ENCODE measurements at regions not wholly inside any gene's neighbourhood (a gene's known extent, or its start where the extent isn't known, plus 50 kb on each side); places are given as distances from the start of the nearest gene placed in this dataset.

- Histone ChIP-seq H3K4me1 (ENCODE audit: control insufficient read depth, insufficient read depth, low read length, poor library complexity, severe bottlenecking) (no peaks in the 10 kb centered on the region), H3K27me3 (replicated peaks; ENCODE audit: control insufficient read depth, insufficient read depth, low read length, poor library complexity, severe bottlenecking) (no peaks in the 10 kb centered on the region), H3K4me3 (ENCODE audit: insufficient read depth, low read depth, low read length, poor library complexity, severe bottlenecking) (no peak overlapping the region), H3K9me3 (ENCODE audit: control insufficient read depth, low read length) (no peaks in the 10 kb centered on the region), H3K27ac (ENCODE audit: insufficient read depth, low read length, poor library complexity, severe bottlenecking) (no peak overlapping the region), H3K36me3 (ENCODE audit: control insufficient read depth, insufficient read depth, low read length) (no peaks in the 10 kb centered on the region)
- no peak for DNase-seq
Observed at GRCh38 chr9:104980039-104980654, 52.2 kb upstream of the ABCA1 start.

DNA sequence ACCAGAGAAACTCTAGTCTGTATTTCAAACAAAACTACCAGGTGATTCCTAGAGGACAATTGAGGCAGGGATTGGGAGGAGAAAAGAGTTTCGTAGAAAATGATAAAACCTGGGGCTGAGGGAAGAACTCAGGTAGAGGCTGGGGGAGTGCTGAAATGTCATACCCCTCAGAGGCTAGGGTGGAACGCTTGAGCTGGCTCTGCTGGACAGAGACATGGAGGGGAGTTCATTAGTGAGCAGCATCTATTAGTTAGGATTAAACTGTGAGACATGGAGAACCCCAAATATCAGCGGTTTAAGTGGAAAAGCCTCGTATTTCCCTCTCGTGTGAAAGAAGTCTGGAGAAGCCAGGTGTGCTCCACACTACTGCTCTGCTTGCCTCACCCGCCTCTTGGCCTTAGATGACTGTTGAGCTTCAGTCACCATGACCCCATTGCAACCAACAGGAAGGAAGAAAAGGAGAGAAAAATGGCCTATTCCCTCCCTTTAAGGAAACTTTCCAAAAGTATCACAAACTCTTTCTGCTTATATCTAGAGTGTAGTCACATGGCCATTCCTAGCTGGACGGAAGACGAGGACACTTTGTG is 53.7 kb upstream of the ABCA1 start:
- H3K4me3 ChIP-seq (ENCODE audit: insufficient read depth, low read depth, low read length, poor library complexity, severe bottlenecking), result no peak overlapping the region
- no peaks in the 10 kb centered on the region for H3K9me3 ChIP-seq (ENCODE audit: control insufficient read depth, low read length)
- no peaks in the 10 kb centered on the region for H3K27me3 ChIP-seq (replicated peaks; ENCODE audit: control insufficient read depth, insufficient read depth, low read length, poor library complexity, severe bottlenecking)
- no peak for DNase-seq
- H3K36me3 ChIP-seq (ENCODE audit: control insufficient read depth, insufficient read depth, low read length), result no peaks in the 10 kb centered on the region
- no peak overlapping the region for H3K27ac ChIP-seq (ENCODE audit: insufficient read depth, low read length, poor library complexity, severe bottlenecking)
- no peaks in the 10 kb centered on the region for H3K4me1 ChIP-seq (ENCODE audit: control insufficient read depth, insufficient read depth, low read length, poor library complexity, severe bottlenecking)

GRCh38 chr9:104982543-104982942 is 54.6 kb upstream of the ABCA1 start:
- Histone ChIP-seq H3K9me3 (ENCODE audit: control insufficient read depth, low read length) (no peaks in the 10 kb centered on the region), H3K4me3 (ENCODE audit: insufficient read depth, low read depth, low read length, poor library complexity, severe bottlenecking) (no peak overlapping the region), H3K27me3 (replicated peaks; ENCODE audit: control insufficient read depth, insufficient read depth, low read length, poor library complexity, severe bottlenecking) (no peaks in the 10 kb centered on the region), H3K36me3 (ENCODE audit: control insufficient read depth, insufficient read depth, low read length) (no peaks in the 10 kb centered on the region), H3K4me1 (ENCODE audit: control insufficient read depth, insufficient read depth, low read length, poor library complexity, severe bottlenecking) (no peaks in the 10 kb centered on the region), H3K27ac (ENCODE audit: insufficient read depth, low read length, poor library complexity, severe bottlenecking) (no peak overlapping the region)
- DNase-seq, result no peak

DNA sequence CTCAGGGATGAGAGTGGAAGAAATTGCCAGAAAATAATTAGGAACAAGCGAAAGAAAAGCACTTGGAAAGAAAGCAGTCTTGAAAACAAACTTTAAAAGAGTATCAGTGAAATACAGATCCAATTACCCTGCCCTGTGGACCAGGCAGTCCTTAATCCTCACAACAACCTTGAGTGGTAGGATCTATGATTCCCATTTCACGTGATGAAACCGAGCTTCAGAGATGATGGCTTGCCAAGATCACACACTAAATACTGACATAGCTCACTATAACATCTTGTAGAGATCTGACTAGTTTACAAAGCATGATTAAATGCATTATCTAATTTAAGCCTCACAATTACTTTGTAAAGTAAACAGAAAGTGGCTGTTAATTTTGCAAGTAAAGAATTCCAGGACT is 55.5 kb upstream of the ABCA1 start:
- no peak for DNase-seq
- H3K9me3 ChIP-seq (ENCODE audit: control insufficient read depth, low read length), result no peaks in the 10 kb centered on the region
- no peaks in the 10 kb centered on the region for H3K27me3 ChIP-seq (replicated peaks; ENCODE audit: control insufficient read depth, insufficient read depth, low read length, poor library complexity, severe bottlenecking)
- H3K4me3 ChIP-seq (ENCODE audit: insufficient read depth, low read depth, low read length, poor library complexity, severe bottlenecking), result no peak overlapping the region
- H3K4me1 ChIP-seq (ENCODE audit: control insufficient read depth, insufficient read depth, low read length, poor library complexity, severe bottlenecking), result no peaks in the 10 kb centered on the region
- H3K27ac ChIP-seq (ENCODE audit: insufficient read depth, low read length, poor library complexity, severe bottlenecking), result no peak overlapping the region
- no peaks in the 10 kb centered on the region for H3K36me3 ChIP-seq (ENCODE audit: control insufficient read depth, insufficient read depth, low read length)

- Histone ChIP-seq H3K4me3 (ENCODE audit: insufficient read depth, low read depth, low read length, poor library complexity, severe bottlenecking) (no peak overlapping the region), H3K4me1 (ENCODE audit: control insufficient read depth, insufficient read depth, low read length, poor library complexity, severe bottlenecking) (no peaks in the 10 kb centered on the region), H3K27ac (ENCODE audit: insufficient read depth, low read length, poor library complexity, severe bottlenecking) (no peak overlapping the region), H3K36me3 (ENCODE audit: control insufficient read depth, insufficient read depth, low read length) (no peaks in the 10 kb centered on the region), H3K27me3 (replicated peaks; ENCODE audit: control insufficient read depth, insufficient read depth, low read length, poor library complexity, severe bottlenecking) (no peaks in the 10 kb centered on the region), H3K9me3 (ENCODE audit: control insufficient read depth, low read length) (no peaks in the 10 kb centered on the region)
- DNase-seq, result no peak
Observed at GRCh38 chr9:104984121-104984520, 56.2 kb upstream of the ABCA1 start.

DNA sequence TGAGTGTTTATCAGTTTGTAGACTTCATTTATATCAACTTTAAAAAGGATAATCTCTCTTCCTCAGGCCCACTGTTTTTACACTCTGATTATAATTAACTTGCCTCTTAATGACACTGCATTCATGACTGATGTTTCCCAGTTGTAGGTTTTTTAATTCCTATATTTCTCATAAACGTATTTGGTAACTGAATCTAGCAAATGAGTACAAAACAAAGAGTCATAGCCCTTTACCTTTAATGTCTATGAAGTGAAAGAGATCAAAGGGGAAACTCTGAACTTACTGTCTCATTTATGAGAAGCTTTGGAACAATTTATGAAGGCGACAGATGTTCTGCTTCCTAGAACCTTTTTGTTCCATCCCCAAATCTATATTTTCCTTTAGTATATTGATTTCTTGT is 56.6 kb upstream of the ABCA1 start:
- DNase-seq, result no peak
- Histone ChIP-seq H3K9me3 (ENCODE audit: control insufficient read depth, low read length) (no peaks in the 10 kb centered on the region), H3K4me1 (ENCODE audit: control insufficient read depth, insufficient read depth, low read length, poor library complexity, severe bottlenecking) (no peaks in the 10 kb centered on the region), H3K36me3 (ENCODE audit: control insufficient read depth, insufficient read depth, low read length) (no peaks in the 10 kb centered on the region), H3K4me3 (ENCODE audit: insufficient read depth, low read depth, low read length, poor library complexity, severe bottlenecking) (no peak overlapping the region), H3K27me3 (replicated peaks; ENCODE audit: control insufficient read depth, insufficient read depth, low read length, poor library complexity, severe bottlenecking) (no peaks in the 10 kb centered on the region), H3K27ac (ENCODE audit: insufficient read depth, low read length, poor library complexity, severe bottlenecking) (no peak overlapping the region)

- DNase-seq, result no peak
- H3K27ac ChIP-seq (ENCODE audit: insufficient read depth, low read length, poor library complexity, severe bottlenecking), result no peak overlapping the region
- no peaks in the 10 kb centered on the region for H3K4me1 ChIP-seq (ENCODE audit: control insufficient read depth, insufficient read depth, low read length, poor library complexity, severe bottlenecking)
- no peaks in the 10 kb centered on the region for H3K27me3 ChIP-seq (replicated peaks; ENCODE audit: control insufficient read depth, insufficient read depth, low read length, poor library complexity, severe bottlenecking)
- H3K4me3 ChIP-seq (ENCODE audit: insufficient read depth, low read depth, low read length, poor library complexity, severe bottlenecking), result no peak overlapping the region
- H3K36me3 ChIP-seq (ENCODE audit: control insufficient read depth, insufficient read depth, low read length), result no peaks in the 10 kb centered on the region
- H3K9me3 ChIP-seq (ENCODE audit: control insufficient read depth, low read length), result no peaks in the 10 kb centered on the region
Observed at GRCh38 chr9:104984948-104985347, 57.0 kb upstream of the ABCA1 start.

DNA sequence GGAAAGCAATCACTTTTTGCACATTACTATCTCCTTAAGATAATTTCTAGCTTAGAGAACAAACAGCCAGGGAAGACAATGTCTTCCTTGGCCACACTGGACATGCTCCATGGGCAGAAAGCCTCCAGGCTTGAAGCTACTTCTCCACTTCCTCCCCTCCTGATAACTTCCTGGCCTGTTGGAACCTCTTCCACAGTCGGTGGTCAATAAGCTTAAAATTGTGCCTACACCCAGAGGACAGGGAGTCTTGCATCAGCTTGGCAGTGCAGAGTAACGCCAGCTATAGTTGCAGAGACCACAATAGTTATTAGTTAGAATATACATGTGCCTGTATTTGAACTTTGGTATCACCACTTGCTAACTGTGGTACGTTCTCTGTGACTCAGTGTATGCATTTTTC is 58.1 kb upstream of the ABCA1 start:
- Histone ChIP-seq H3K27me3 (replicated peaks; ENCODE audit: control insufficient read depth, insufficient read depth, low read length, poor library complexity, severe bottlenecking) (no peaks in the 10 kb centered on the region), H3K36me3 (ENCODE audit: control insufficient read depth, insufficient read depth, low read length) (no peaks in the 10 kb centered on the region), H3K9me3 (ENCODE audit: control insufficient read depth, low read length) (no peaks in the 10 kb centered on the region), H3K4me3 (ENCODE audit: insufficient read depth, low read depth, low read length, poor library complexity, severe bottlenecking) (no peak overlapping the region), H3K27ac (ENCODE audit: insufficient read depth, low read length, poor library complexity, severe bottlenecking) (no peak overlapping the region), H3K4me1 (ENCODE audit: control insufficient read depth, insufficient read depth, low read length, poor library complexity, severe bottlenecking) (peaks cover 10% of the 10 kb centered on the region)
- DNase-seq, result no peak

GRCh38 chr9:104987743-104988142 is 59.8 kb upstream of the ABCA1 start:
- Histone ChIP-seq H3K4me3 (ENCODE audit: insufficient read depth, low read depth, low read length, poor library complexity, severe bottlenecking) (no peak overlapping the region), H3K27me3 (replicated peaks; ENCODE audit: control insufficient read depth, insufficient read depth, low read length, poor library complexity, severe bottlenecking) (no peaks in the 10 kb centered on the region), H3K9me3 (ENCODE audit: control insufficient read depth, low read length) (no peaks in the 10 kb centered on the region), H3K36me3 (ENCODE audit: control insufficient read depth, insufficient read depth, low read length) (no peaks in the 10 kb centered on the region), H3K4me1 (ENCODE audit: control insufficient read depth, insufficient read depth, low read length, poor library complexity, severe bottlenecking) (peaks cover 21% of the 10 kb centered on the region), H3K27ac (ENCODE audit: insufficient read depth, low read length, poor library complexity, severe bottlenecking) (no peak overlapping the region)
- DNase-seq, result no peak

- Histone ChIP-seq H3K4me1 (ENCODE audit: control insufficient read depth, insufficient read depth, low read length, poor library complexity, severe bottlenecking) (peaks cover 21% of the 10 kb centered on the region), H3K27ac (ENCODE audit: insufficient read depth, low read length, poor library complexity, severe bottlenecking) (no peak overlapping the region), H3K4me3 (ENCODE audit: insufficient read depth, low read depth, low read length, poor library complexity, severe bottlenecking) (no peak overlapping the region), H3K36me3 (ENCODE audit: control insufficient read depth, insufficient read depth, low read length) (no peaks in the 10 kb centered on the region), H3K9me3 (ENCODE audit: control insufficient read depth, low read length) (no peaks in the 10 kb centered on the region), H3K27me3 (replicated peaks; ENCODE audit: control insufficient read depth, insufficient read depth, low read length, poor library complexity, severe bottlenecking) (no peaks in the 10 kb centered on the region)
- no peak for DNase-seq
Observed at GRCh38 chr9:104988539-104988938, 60.6 kb upstream of the ABCA1 start.

Data from effector memory CD4-positive, alpha-beta T cell (primary cell).